COLO668 (cell line): ENCODE measurements at regions not wholly inside any gene's neighbourhood (a gene's known extent, or its start where the extent isn't known, plus 50 kb on each side); places are given as distances from the start of the nearest gene placed in this dataset.
"Not testable (repeated sequence)": the region's sequence is repeated elsewhere in the genome, so short reads cannot be mapped to it uniquely, and the experiment has no call there.

ENCODE experiments used
- DNase-seq: peaks from one replicate; lab custom pipeline; 2025; ENCODE audit not compliant: unreplicated experiment; lab: John Stamatoyannopoulos, UW

- no peak for DNase-seq
Observed at GRCh38 chr1:178639326-178639725, 85.7 kb upstream of the RALGPS2 start.

GRCh38 chr1:178642282-178642681, 82.8 kb upstream of the RALGPS2 start:
- no peak for DNase-seq

- DNase-seq: no peak
Observed at GRCh38 chr1:178643349-178643748, 81.7 kb upstream of the RALGPS2 start.

- no peak for DNase-seq
Observed at GRCh38 chr1:178643831-178644230, 81.2 kb upstream of the RALGPS2 start.

- peak; percentile 73 for DNase-seq
Observed at GRCh38 chr1:178644308-178645120, 80.5 kb upstream of the RALGPS2 start.

- no peak for DNase-seq
Observed at GRCh38 chr1:178645157-178645807, 79.8 kb upstream of the RALGPS2 start.

GRCh38 chr1:178645808-178646200, 79.2 kb upstream of the RALGPS2 start:
- no peak for DNase-seq

- no peak for DNase-seq
Observed at GRCh38 chr1:178646821-178647220, 78.2 kb upstream of the RALGPS2 start.

- no peak for DNase-seq
Observed at GRCh38 chr1:178648151-178648550, 76.9 kb upstream of the RALGPS2 start.

- no peak for DNase-seq
Observed at GRCh38 chr1:178649582-178650350, 75.3 kb upstream of the RALGPS2 start.

GRCh38 chr1:178650934-178651511, 74.0 kb upstream of the RALGPS2 start:
- DNase-seq: no peak

GRCh38 chr1:178651742-178652141, 73.3 kb upstream of the RALGPS2 start:
- DNase-seq: no peak

GRCh38 chr1:178652506-178653490, 72.2 kb upstream of the RALGPS2 start:
- DNase-seq: no peak

GRCh38 chr1:178659789-178660208, 65.2 kb upstream of the RALGPS2 start:
- DNase-seq: no peak

GRCh38 chr1:178660461-178660860, 64.6 kb upstream of the RALGPS2 start:
- no peak for DNase-seq

GRCh38 chr1:178664278-178664677, 60.8 kb upstream of the RALGPS2 start:
- DNase-seq: no peak

- DNase-seq: no peak
Observed at GRCh38 chr1:178665579-178665978, 59.5 kb upstream of the RALGPS2 start.

GRCh38 chr1:178666891-178667290, 58.2 kb upstream of the RALGPS2 start:
- not testable (repeated sequence) for DNase-seq

GRCh38 chr1:178672434-178672833, 52.6 kb upstream of the RALGPS2 start:
- DNase-seq: no peak

GRCh38 chr1:178674559-178674958, 50.5 kb upstream of the RALGPS2 start:
- DNase-seq: not testable (repeated sequence)
